CD4-positive, alpha-beta T cell treated with Interleukin-17A for 4 hours (primary cell): ENCODE measurements at regions not wholly inside any gene's neighbourhood (a gene's known extent, or its start where the extent isn't known, plus 50 kb on each side); places are given as distances from the start of the nearest gene placed in this dataset.
"Not testable (repeated sequence)": the region's sequence is repeated elsewhere in the genome, so short reads cannot be mapped to it uniquely, and the experiment has no call there.

Experiments
- DNase-seq: peaks from one replicate; pipeline ENCODE4 v3.0.0-alpha.2; 2020; ENCODE audit warnings: mixed read lengths

DNA sequence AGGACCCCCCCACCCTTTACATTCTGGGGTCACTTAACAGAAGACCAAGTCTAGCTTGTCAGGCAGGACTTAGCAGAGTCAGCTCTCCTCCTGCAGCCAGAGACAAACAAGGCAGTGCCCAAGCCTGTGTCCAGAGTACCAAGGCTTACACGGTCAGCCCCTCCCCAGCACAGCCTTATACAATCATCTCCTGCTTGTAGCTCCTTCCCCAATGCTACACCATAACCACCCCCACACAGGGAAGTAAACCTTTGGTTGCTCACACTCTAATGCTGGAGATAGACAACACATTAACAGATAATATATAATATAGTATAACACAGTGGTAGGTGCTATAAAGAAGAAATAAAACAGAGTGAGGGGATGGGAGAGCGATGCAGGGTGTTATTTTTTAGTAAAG lies 175.4 kb upstream of the PWP1 start:
- DNase-seq: no peak

DNA sequence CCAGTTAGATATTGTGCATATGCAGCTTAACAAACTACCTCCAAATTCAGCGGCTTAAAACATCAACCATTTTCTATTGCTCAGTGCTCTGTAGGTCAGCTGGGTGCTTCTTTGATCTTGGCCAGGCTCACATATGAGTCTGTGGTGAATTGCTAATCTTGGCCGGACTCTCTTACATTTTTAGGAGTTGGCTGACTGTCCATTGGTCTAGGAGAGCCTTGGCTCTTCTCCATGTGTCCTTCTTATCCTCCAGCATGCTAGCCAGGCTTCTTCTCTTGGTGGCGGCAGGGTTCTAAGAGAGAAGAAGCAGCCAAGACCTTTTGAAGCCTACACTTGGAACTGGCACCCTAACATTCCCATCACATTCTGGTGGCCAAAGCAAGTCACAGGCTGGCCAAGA lies 174.3 kb upstream of the PWP1 start:
- DNase-seq: no peak

DNA sequence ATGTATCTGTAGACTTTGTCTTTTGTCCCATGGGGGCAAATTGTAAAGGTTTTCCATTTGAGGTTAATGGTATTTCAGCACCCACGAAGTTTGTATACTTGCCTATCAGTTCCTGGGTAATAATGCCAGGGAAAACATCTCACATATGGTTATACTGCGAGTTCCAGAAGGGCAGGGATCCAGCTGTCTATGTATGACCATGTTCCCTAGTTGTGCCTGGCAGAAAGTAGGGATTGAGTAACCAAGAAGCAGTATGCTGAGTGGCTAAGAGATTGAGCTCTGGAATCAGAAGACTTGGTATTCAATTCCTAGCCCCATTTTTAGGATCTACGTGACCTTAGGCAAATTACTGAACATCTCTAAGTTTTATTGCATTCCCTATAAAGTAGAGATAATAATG lies 173.2 kb upstream of the PWP1 start:
- DNase-seq: no peak

DNA sequence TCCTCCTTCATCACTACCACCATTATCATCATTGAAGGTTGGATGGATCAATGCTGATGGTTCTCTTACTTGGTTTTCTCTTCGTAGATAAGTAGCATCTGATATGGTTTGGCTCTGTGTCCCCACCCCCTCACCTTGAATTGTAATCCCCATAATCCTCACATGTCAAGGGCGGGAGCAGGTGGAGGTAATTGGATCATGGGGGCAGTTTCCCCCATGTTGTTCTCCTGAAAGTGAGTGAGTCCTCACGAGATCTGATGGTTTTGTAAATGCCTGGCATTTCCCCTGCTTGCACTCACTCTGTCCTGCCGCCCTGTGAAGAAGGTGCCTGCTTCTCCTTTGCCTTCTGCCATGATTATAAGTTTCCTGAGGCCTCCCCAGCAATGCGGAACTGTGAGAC lies 172.4 kb upstream of the PWP1 start:
- DNase-seq: no peak

DNA sequence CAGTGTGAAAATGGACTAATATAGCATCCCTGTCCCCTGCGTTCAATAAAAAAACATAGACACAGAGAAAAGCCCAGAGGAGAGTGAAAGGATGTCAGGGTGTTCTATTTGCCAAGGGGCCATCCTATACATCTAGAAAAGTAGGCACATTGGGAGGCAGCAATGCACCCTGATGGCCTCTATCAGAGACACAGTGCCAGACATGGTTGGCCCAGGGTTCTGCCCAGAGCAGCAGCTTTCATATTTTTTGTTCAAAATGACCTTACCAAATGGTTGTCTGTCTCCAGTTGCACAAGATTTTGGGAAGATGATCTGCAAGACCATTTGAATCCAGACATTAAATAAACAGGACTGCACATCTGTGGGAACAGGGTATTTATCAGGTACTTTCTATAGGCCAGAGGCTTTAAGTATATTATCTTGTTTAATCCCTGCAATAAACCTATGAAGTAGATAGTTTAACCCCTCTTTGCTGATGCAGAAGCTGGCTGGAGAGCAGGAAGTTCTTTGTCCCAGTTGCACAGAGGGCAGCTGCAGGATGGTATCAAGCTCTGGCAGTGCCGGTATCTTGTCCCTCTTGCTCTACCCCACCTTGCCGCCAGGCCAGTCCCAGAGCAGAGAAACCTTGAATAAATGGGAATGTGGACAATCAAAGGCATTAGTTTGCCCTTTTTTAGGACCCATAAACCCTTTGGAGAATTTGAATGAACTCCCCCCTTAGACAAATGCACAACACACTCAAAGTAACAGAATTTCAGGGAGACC lies 171.8 kb upstream of the PWP1 start:
- DNase-seq: no peak

DNA sequence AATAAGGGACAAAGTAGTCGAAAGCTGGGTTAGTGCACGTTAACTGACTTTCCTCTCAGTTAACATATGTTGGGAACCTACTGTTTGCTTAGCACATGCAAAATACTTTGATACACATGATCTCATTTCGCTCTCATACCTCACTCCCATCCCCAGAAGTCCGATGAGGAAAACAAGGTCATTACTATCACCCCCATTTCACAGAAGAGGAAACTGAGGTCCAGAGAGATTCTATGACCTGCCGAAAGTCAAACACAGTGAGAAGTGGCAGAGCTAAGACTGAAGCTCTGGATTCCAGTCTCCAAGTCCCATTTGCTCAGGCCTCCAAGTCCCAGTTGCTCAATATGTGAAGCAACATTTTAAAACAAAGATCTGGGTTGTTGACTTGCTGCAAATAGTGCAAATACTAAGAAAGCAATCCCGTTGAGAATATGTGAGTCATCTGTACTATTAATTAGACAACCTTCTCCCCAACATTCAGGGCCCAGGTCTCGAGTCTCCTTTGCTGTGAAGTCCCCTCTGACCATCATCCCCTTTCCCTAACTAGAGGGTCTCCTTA lies 170.6 kb upstream of the PWP1 start:
- no peak for DNase-seq

DNA sequence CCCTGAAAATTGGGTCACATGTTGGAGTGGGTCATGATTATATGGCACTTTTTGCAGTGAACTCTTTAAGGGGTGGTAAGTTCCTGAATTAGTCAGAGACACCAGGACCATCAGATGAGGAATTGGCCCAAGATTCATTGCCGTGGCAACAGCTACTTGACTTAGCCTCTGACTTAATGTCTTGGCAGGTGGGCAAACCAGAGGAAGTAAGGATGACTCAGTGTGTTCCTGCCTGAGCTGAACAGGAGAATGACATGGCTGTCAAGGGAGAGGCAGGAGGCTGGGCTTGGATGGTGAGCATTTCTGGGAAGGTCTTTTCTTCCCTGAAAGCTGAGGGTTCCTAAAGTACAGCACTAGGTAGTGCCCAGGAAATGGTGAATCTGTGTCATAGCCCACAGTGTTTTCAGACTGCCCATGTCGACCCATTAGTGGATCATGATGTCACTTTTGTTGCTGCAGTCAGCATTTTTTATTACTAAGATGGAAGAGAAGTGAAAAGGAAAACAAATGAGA lies 170.1 kb upstream of the PWP1 start:
- peak; percentile 31 for DNase-seq

DNA sequence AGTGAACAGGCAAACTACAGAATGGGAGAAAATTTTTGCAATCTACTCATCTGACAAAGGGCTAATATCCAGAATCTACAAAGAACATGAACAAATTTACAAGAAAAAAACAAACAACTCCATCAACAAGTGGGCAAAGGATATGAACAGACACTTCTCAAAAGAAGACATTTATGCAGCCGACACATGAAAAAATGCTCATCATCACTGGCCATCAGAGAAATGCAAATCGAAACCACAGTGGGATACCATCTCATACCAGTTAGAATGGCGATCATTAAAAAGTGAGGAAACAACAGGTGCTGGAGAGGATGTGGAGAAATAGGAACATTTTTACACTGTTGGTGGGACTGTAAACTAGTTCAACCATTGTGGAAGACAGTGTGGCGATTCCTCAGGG lies 167.8 kb upstream of the PWP1 start:
- DNase-seq: not testable (repeated sequence)

DNA sequence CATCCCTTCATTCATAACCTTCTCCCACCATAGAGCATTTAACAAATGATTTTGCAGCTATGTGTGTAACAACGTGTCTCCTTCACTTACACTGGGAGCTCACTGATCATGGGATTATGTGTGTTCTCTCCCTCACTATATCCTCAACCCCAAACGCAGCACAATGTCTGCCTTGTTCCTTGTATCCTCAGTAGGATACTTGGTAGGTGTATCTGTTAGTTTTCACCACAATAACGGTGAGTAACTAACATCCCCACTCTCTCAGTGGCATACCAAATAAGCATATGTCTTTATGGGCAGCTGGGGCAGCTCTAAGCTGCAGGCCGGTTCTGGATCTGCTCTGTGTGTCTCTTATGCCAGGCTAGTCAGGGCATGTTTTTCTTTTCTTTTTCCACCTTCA lies 166.7 kb upstream of the PWP1 start:
- no peak for DNase-seq

DNA sequence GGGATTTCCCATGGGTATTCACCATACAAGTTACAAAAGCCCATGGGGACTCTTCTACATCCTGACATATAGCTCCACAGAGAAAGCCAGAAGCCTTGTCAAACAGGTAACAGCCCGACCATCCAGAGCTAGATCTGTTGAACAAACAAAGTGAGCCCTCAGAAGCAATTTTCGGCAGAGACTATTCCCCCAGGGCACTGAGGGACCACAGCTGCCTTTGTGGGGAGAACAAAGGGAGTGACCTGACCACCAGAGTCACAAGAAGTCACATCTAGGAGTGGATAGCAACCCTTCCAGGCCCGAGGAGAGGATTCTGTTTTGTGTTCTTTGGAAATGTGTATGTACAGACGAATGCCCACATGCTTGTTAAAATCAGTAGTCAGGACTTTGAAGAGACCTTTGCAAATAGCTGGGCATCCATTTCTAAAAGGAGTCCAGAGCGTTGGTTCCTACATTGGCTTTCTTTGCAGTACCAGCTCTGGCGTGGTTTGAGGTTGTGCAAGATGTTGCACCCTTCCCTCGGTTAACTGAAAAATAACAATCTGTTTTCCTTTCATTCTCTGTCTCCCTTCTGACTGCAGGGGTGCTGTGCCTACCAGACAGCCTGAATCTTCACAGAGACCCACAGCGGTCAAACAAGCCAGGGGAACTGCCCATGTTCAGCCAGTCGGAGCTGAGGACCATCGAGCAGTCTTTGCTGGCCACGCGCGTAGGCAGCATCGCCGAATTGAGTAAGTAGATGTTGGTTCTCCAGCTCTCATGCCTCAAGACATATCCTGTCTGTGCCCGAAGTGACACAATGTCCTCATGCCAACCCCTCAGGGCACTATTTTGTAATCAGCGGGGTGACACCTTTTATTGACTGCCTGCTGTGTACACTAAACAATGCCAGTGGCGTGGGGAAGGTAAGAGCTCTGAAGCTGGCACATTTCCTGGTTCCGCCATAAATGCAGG lies 165.4 kb upstream of the PWP1 start:
- DNase-seq: no peak

DNA sequence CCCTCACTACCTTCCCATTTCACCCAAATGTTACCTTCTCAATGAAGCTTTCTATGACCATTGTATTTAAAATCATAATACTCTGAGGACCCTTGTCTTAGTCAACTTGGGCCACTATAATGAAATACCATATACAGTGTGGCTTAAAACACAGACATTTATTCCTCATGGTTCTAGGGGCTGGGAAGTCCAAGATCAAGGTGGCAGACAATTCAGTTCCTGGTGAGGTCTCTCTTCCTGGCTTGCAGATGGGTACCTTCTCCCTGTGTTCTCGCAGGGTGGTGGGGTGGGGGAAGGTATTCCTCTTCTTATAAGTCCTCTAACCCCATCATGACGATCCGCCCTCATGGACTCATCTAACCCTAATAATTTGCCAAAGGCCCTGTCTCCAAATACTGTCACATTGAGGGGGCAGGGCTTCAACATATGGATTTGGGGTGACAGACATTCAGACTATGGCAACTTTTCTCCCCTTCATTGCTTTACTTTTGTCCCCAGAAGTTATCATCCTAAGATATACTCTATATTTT lies 163.7 kb upstream of the PWP1 start:
- DNase-seq: no peak

DNA sequence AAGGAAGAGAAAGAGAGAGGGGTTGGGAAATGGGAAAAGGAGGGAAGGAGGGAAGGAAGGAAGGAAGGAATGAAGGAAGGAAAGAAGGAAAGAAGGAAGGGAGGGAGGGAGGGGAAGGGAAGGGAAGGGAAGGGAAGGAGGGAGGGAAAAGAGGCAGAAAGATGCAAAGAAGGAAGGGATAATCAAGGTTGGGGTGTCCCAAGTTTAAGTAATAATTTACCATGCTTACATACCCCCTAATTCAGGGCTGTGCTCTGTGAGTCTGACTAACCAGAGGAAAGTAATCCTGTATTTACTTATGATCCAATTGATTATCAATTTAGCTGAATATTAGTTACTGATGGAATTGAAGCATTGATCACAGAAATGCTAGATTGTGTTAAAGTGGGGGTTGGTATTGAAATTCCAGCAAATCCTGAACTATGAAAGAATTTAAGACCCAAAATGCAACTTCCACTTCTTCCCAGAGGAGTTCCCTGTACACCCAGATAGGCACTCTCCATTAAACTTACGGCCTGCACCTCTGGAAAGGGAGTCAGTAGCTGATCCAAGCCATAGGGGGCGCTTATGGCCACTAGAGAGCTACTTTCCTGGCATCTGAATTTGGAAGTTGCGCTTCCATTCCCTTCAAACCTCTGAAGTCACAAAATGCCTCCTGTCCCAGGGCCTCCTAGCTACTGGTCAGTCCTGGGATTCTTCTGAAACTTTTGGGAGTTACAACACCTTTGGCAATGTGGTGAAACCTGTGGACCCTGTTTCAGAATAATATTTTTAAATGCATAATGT lies 162.7 kb upstream of the PWP1 start:
- no peak for DNase-seq

DNA sequence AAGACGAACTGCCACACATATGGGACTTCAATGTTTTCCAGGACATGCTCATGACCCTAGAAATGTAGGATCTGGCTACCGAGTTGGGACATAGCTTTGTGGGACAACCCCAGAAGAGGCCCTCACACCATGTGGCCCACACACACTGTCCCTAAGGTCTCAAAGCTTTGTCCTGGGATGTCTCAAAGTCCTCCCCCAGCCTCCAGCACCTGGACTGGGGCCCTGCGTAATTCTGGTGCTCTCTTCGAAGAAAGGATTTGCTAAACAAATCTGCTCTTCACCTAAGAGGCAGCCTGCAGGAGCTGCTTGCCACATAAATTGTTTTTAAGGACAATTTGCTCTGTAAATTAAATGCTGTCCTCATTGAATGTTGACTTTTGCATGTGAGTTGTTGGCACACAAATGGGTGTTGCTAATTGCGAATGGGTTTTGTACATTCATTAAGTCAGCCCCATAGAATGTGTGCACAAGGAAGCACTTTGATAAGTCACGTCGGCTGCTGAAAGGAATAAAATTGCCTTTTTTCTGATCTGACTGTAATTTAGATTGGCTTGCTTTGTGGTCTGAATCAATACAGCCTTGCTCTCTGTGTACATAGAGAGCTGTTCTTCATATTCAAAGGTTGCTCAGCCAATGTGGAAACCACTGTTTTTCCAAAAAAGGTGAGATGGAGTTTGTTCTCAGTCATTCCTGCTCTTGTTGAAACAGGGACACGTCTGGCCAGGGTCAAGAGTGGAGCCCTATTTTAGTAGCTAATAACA lies 161.6 kb upstream of the PWP1 start:
- DNase-seq: no peak

DNA sequence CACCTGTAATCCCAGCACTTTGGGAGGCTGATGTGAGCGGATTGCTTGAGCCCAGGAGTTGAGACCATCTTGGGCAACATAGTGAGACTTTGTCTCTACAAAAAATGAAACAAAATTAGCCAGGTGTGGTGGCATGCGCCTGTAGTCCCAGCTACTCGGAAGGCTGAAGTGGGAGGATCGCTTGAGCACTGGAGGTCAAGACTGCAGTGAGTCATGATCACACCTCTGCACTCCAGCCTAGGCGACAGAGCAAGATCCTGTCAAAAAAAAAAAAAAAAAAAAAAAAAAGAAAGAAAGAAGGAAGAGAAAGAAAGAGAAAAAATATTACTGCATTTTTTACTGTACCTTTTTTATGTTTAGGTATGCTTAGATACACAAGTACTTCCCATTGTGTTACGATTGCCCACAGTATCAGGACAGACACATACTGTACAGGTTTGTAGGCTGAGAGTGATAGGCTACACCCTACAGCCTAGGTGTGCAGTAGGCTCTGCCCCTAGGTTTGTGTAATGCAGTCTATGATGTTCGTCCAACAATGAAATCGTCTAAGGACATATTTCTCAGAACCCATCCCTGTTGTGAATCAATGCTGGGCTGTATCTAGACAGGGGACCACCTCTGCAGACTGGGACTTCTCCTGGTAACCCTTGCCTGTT lies 160.4 kb upstream of the PWP1 start:
- no peak for DNase-seq

DNA sequence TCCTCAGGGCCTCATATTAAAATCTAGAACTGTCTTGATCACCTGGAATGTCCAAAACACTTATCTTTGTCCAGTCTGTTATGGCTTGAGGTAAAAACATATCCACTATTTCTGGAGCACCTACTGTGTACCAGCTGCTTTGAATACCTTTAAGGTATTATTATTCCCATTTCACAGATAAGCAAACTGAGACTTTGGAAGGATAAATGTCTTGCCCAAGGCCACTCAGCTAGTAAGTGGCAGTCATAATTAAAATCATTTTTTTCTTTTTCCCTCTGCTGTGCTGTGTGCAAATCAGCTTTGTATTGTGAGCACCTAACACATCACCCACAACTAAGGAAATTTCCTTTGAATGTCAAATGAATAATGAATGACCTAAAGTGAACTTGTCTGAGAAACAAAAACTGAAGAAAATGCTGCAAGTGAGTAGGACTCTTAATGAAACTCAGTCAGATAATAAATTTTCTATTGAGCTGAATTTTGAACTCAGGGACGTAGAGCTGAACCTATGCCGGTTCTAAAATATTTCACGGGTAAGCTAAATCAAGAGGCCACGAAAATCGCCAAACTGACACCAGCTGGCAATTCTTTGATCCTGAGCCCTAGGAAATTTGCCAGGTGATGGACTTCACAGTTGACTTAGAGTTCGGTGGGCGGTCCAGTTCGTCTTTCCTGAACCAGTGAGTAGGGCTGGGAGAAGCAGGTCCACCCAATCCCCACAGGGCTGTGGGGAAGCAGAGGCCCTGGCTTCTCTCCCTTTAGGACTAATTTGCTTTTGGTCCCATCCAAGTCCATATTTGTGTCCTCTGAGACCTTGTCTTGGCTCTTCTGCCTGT lies 159.7 kb upstream of the PWP1 start:
- DNase-seq: no peak

DNA sequence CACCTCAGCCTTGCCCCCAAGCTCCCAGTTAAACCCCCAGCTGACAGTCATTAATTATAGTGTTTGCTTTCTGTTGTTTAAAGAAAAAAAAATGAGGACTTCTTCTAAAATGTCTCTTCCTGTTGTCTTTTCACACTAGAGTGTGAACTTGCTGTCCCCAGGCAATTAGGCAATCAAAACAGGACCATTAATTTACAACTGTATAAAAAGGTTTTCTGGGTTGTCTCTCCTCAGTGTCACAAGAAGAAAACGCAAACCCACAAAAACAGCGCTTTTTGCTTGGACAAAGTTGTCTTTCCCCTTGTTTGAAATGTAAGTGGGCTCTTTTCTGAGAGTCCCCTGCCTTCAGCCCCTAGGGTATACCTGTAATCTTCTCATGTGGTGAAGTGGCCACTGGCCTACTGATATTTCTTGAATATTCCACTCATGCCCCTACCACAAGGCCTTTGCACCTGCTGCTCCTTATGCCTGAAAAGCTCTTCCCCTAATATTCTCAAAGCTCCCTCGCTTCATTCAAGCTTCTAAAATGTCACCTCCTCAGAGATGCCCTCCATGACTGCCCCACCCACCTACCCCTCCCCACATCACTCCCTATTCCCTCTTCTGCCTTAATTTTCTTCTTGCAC lies 158.9 kb upstream of the PWP1 start:
- no peak for DNase-seq

DNA sequence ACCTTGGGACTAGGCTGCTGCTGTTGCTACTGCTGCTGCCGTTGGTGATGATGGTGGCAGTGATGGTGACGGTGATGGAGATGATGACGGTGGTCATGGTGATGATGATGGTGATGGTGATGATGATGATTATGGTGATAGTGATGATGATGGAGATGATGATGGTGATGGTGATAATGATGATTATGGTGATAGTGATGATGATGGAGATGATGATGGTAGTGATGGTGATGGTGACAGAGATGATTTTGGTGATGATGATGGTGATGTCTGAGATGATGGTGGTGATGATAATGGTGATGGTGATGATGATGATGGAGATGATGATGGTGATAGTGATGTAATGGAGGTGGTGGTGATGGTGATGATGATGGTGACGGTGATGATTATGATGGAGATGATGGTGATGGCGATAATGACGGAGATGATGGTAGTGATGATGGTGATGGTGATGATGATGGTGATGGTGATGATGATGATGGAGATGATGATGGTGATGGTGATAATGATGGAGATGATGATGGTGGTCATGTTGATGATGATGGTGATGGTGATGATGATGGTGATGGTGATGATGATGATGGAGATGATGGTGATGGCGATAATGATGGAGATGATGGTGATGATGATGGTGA lies 156.8 kb upstream of the PWP1 start:
- no peak for DNase-seq

DNA sequence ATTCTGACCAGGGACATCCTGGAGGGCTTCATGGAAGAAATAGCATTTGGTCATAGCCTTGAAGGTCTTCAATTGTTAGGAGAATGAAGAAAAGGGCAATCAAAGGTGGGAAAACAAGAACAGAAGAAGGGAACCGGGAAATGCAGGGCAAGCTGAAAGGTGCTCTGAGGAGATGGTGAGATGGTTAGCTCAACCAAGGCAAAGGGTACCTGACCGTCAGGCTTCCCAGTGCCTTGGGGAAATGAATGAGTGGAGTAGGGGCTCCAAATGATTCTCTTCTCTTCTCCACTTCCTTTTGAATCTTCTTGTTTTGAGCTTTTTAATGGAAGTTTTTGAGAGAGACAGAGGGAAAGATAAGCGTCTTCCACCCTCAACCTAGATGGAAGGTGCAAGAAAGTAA lies 155.6 kb upstream of the PWP1 start:
- no peak for DNase-seq

DNA sequence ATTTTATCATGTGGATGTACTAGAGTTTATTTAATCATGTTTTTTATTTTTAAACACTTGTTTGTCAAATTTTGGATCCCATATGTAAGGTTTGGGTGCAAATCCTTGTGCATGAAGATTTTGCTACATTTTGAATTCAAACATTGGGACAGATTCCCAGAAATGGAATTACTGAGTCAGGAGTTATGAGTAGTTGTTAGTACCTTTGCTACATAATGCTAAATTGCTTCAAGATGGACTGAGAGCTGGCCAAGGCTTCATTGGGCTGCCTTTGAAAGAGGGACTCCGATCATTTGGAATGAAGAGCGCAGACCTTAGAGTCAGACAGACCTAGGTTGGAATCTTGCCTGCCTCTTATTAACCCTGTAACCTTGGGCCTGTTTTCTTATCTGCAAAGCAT lies 154.9 kb upstream of the PWP1 start:
- no peak for DNase-seq
